Astrocyte (in vitro differentiated cells and primary cell): ENCODE measurements at regions not wholly inside any gene's neighbourhood (a gene's known extent, or its start where the extent isn't known, plus 50 kb on each side); places are given as distances from the start of the nearest gene placed in this dataset.
A peak's percentile ranks its signal among the peaks of the same experiment; 100 is the strongest.

Experiments used
- DNase-seq: peaks from one replicate; pipeline ENCODE4 v3.0.0-alpha.2; 2010; ENCODE audit warnings: low read depth
- FAIRE-seq: peaks from 2 replicates; lab custom pipeline; 2011; peaks lifted over from hg19 to GRCh38; lab: Jason Lieb, UNC
- H2AFZ ChIP-seq: 2 replicates; pipeline ENCODE4 v1.6.0; 2012; ENCODE audit warnings: low read depth, low read length, inconsistent platforms
- H3K27ac ChIP-seq: 2 replicates; pipeline ENCODE4 v1.5.1; 2011; ENCODE audit warnings: low read depth, low read length, inconsistent platforms
- H3K27me3 ChIP-seq: 2 replicates; pipeline ENCODE4 v1.6.0; 2011; ENCODE audit warnings: low read length, inconsistent platforms; ENCODE audit not compliant: insufficient read depth
- H3K36me3 ChIP-seq: 2 replicates; pipeline ENCODE4 v1.5.1; 2011; ENCODE audit warnings: low read length, inconsistent platforms; ENCODE audit not compliant: insufficient read depth
- H3K4me1 ChIP-seq: 2 replicates; pipeline ENCODE4 v1.5.1; 2011; ENCODE audit warnings: low read length, inconsistent platforms; ENCODE audit not compliant: insufficient read depth
- H3K4me2 ChIP-seq: 2 replicates; pipeline ENCODE4 v1.6.0; 2012; ENCODE audit warnings: low read length, inconsistent platforms
- H3K4me3 ChIP-seq: 2 replicates; pipeline ENCODE4 v1.5.1; 2011; ENCODE audit warnings: low read depth, mild to moderate bottlenecking, low read length, inconsistent platforms; ENCODE audit not compliant: insufficient read depth
- H3K79me2 ChIP-seq: 2 replicates; pipeline ENCODE4 v1.6.0; 2012; ENCODE audit warnings: mild to moderate bottlenecking, low read length, inconsistent platforms; ENCODE audit not compliant: insufficient read depth
- H3K9ac ChIP-seq: 2 replicates; pipeline ENCODE4 v1.6.0; 2012; ENCODE audit warnings: mild to moderate bottlenecking, low read length, inconsistent platforms
- H3K9me3 ChIP-seq: 2 replicates; pipeline ENCODE4 v1.5.1; 2012; ENCODE audit warnings: low read depth, mild to moderate bottlenecking, low read length, inconsistent platforms; ENCODE audit not compliant: insufficient read depth
- H4K20me1 ChIP-seq: 2 replicates; pipeline ENCODE4 v1.6.0; 2012; ENCODE audit warnings: low read length, inconsistent platforms; ENCODE audit not compliant: insufficient read depth
- H3K27ac Mint-ChIP-seq: one replicate; pipeline ENCODE4 v1.8.0; 2021; ENCODE audit warnings: mild to moderate bottlenecking, mixed read lengths; ENCODE audit not compliant: unreplicated experiment
- H3K27me3 Mint-ChIP-seq: one replicate; pipeline ENCODE4 v1.8.0; 2021; ENCODE audit warnings: low read depth, mixed read lengths; ENCODE audit not compliant: unreplicated experiment
- H3K36me3 Mint-ChIP-seq: one replicate; pipeline ENCODE4 v1.8.0; 2021; ENCODE audit warnings: low read depth, mixed read lengths; ENCODE audit not compliant: unreplicated experiment
- H3K4me1 Mint-ChIP-seq: one replicate; pipeline ENCODE4 v1.8.0; 2021; ENCODE audit warnings: low read depth, mixed read lengths; ENCODE audit not compliant: unreplicated experiment
- H3K4me3 Mint-ChIP-seq: one replicate; pipeline ENCODE4 v1.8.0; 2021; ENCODE audit warnings: mild to moderate bottlenecking, moderate library complexity, mixed read lengths; ENCODE audit not compliant: unreplicated experiment
- H3K9me3 Mint-ChIP-seq: one replicate; pipeline ENCODE4 v1.8.0; 2021; ENCODE audit warnings: mild to moderate bottlenecking, mixed read lengths; ENCODE audit not compliant: unreplicated experiment
- EZH2 ChIP-seq: IDR thresholded peaks from 2 replicates; pipeline ENCODE4 v1.6.1; 2012; ENCODE audit warnings: mild to moderate bottlenecking, low read length, inconsistent platforms; ENCODE audit not compliant: insufficient read depth
- TF ChIP-seq, protein P1 (sequence below): IDR thresholded peaks from 2 replicates; pipeline ENCODE4 v1.5.1; 2011; ENCODE audit warnings: low read depth, mild to moderate bottlenecking, inconsistent platforms, low read length, moderate library complexity; ENCODE audit not compliant: insufficient read depth

DNA sequence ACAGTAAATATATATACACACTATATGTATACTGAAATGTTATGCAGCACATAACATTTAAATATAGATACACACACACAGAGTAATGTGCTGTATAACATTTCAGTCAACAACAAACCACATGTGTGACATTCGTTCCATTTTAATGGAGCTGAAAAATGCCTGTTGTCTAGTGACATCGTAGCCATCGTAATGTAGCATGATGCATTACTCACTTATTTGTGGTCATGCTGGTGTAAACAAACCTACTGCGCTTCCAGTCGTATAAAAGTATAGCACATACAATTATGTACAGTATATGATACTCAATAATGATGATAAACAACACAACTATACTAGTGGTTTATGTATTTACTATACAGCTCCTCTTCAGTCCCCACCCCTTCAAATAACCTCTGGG, 119.0 kb upstream of the SLC38A4 start:
- no peak overlapping the region for H3K4me3 ChIP-seq
- no peak overlapping the region for H3K9ac ChIP-seq
- no peaks in the 10 kb centered on the region for H4K20me1 ChIP-seq
- H3K36me3 Mint-ChIP-seq, result no peaks in the 10 kb centered on the region
- H3K36me3 ChIP-seq, result no peaks in the 10 kb centered on the region
- H3K79me2 ChIP-seq, result no peaks in the 10 kb centered on the region
- no peak for TF ChIP-seq EZH2
- TF ChIP-seq, protein P1, sequence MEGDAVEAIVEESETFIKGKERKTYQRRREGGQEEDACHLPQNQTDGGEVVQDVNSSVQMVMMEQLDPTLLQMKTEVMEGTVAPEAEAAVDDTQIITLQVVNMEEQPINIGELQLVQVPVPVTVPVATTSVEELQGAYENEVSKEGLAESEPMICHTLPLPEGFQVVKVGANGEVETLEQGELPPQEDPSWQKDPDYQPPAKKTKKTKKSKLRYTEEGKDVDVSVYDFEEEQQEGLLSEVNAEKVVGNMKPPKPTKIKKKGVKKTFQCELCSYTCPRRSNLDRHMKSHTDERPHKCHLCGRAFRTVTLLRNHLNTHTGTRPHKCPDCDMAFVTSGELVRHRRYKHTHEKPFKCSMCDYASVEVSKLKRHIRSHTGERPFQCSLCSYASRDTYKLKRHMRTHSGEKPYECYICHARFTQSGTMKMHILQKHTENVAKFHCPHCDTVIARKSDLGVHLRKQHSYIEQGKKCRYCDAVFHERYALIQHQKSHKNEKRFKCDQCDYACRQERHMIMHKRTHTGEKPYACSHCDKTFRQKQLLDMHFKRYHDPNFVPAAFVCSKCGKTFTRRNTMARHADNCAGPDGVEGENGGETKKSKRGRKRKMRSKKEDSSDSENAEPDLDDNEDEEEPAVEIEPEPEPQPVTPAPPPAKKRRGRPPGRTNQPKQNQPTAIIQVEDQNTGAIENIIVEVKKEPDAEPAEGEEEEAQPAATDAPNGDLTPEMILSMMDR, result no peak
- no peak for DNase-seq
- H3K27me3 Mint-ChIP-seq, result no peaks in the 10 kb centered on the region
- H3K27ac ChIP-seq, result no peak overlapping the region
- H3K9me3 Mint-ChIP-seq, result no peaks in the 10 kb centered on the region
- H3K4me1 ChIP-seq, result peaks cover 7% of the 10 kb centered on the region
- H3K27ac Mint-ChIP-seq, result no peak overlapping the region
- no peaks in the 10 kb centered on the region for H3K27me3 ChIP-seq
- H3K4me3 Mint-ChIP-seq, result no peak overlapping the region
- peaks cover 10% of the 10 kb centered on the region for H3K4me1 Mint-ChIP-seq
- no peak overlapping the region for H2AFZ ChIP-seq
- no peak for FAIRE-seq
- H3K9me3 ChIP-seq, result no peaks in the 10 kb centered on the region
- no peak overlapping the region for H3K4me2 ChIP-seq

DNA sequence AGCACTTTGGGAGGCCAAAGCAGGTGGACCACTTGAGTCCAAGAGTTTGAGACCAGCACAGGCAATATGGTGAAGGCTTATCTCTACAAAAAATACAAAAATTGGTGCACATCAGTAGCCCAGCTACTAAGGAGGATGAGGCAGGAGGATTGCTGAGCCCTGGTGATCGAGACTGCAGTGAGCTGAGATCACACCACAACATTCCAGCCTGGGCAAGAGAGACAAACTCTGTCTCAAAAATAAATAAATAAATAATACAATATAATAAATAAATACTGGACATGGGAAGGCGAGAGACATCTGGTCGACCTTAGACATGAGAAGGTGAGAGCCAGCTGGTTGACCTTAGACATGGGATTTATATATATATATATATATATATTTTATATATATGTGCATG, 119.8 kb upstream of the SLC38A4 start:
- DNase-seq (no peak), FAIRE-seq (no peak)
- Histone ChIP-seq H3K27ac (no peak overlapping the region), H4K20me1 (no peaks in the 10 kb centered on the region), H3K36me3 (no peaks in the 10 kb centered on the region), H3K27me3 (no peaks in the 10 kb centered on the region), H3K9me3 (no peaks in the 10 kb centered on the region), H3K9ac (no peak overlapping the region), H2AFZ (no peak overlapping the region), H3K79me2 (no peaks in the 10 kb centered on the region), H3K4me3 (no peak overlapping the region), H3K4me2 (no peak overlapping the region), H3K4me1 (peaks cover 7% of the 10 kb centered on the region)
- no peaks in the 10 kb centered on the region for H3K27me3 Mint-ChIP-seq
- H3K27ac Mint-ChIP-seq, result no peak overlapping the region
- no peak overlapping the region for H3K4me3 Mint-ChIP-seq
- H3K4me1 Mint-ChIP-seq, result peaks cover 10% of the 10 kb centered on the region
- no peaks in the 10 kb centered on the region for H3K36me3 Mint-ChIP-seq
- no peaks in the 10 kb centered on the region for H3K9me3 Mint-ChIP-seq
- TF ChIP-seq, protein P1, result no peak
- no peak for TF ChIP-seq EZH2

DNA sequence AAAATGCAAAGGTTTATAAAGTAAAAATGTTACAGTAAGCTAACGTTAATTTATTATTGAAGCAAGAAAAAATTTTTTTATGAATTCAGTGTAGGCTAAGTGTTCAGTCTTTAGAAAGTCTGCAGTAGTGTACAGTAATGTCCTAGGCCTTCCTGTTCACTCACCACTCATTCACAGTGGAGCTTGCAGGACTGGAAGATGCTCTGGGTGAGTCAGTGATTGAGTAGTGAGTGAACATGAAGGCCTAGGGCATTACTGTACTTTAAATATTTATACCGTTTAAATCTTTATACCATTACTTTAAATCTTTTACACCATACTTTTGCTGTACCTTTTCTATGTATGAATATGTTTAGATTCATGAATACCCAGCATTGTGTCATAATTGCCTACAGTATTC, 120.3 kb upstream of the SLC38A4 start:
- Histone ChIP-seq H3K36me3 (no peaks in the 10 kb centered on the region), H3K4me3 (no peak overlapping the region), H3K79me2 (no peaks in the 10 kb centered on the region), H4K20me1 (no peaks in the 10 kb centered on the region), H2AFZ (no peak overlapping the region), H3K9ac (no peak overlapping the region), H3K4me1 (peaks cover 7% of the 10 kb centered on the region), H3K27me3 (no peaks in the 10 kb centered on the region), H3K9me3 (no peaks in the 10 kb centered on the region), H3K27ac (no peak overlapping the region), H3K4me2 (no peak overlapping the region)
- TF ChIP-seq, protein P1, result no peak
- TF ChIP-seq EZH2, result no peak
- Mint-ChIP-seq H3K9me3 (no peaks in the 10 kb centered on the region), H3K27me3 (no peaks in the 10 kb centered on the region), H3K27ac (no peak overlapping the region), H3K36me3 (no peaks in the 10 kb centered on the region), H3K4me3 (no peak overlapping the region), H3K4me1 (peaks cover 10% of the 10 kb centered on the region)
- no peak for FAIRE-seq
- DNase-seq, result peak; percentile 32
